Activated B cell treated with CpG ODN at 0.5 μM for 24 hours (primary cell): ENCODE measurements at regions not wholly inside any gene's neighbourhood (a gene's known extent, or its start where the extent isn't known, plus 50 kb on each side); places are given as distances from the start of the nearest gene placed in this dataset.

Experiments used
- ATAC-seq: fragments of 200-7000 bp; cut with Tn5 transposase; one replicate; pipeline ENCODE4 v1.10.0; 2021; ENCODE audit warnings: low read depth, mild to moderate bottlenecking, moderate library complexity
- CTCF ChIA-PET: fragments of 350-600 bp; sonication (Branson Sonifier 250); formaldehyde crosslinking; loops from one replicate; lab custom pipeline; 2021; ENCODE audit warnings: antibody characterized with exemption; lab: Charles Lee
- POLR2A ChIA-PET: fragments of 350-600 bp; sonication (Branson Sonifier 250); formaldehyde crosslinking; loops from one replicate; lab custom pipeline; 2021; ENCODE audit warnings: antibody characterized with exemption; lab: Charles Lee
- DNase-seq: peaks from one replicate; pipeline ENCODE4 v3.0.0; 2022
- H3K27ac Mint-ChIP-seq: one replicate; pipeline ENCODE4 v1.8.0; 2020; ENCODE audit warnings: mixed read lengths
- H3K27me3 Mint-ChIP-seq: one replicate; pipeline ENCODE4 v1.8.0; 2021; ENCODE audit warnings: mixed read lengths
- H3K36me3 Mint-ChIP-seq: one replicate; pipeline ENCODE4 v1.8.0; 2021; ENCODE audit warnings: low read depth, mixed read lengths
- H3K4me1 Mint-ChIP-seq: one replicate; pipeline ENCODE4 v1.8.0; 2021; ENCODE audit warnings: mixed read lengths
- H3K4me3 Mint-ChIP-seq: one replicate; pipeline ENCODE4 v1.8.0; 2020; ENCODE audit warnings: mild to moderate bottlenecking, mixed read lengths
- H3K9me3 Mint-ChIP-seq: one replicate; pipeline ENCODE4 v1.8.0; 2020; ENCODE audit warnings: mixed read lengths
- intact Hi-C: fragments of 100-400 bp; cut with micrococcal nuclease; formaldehyde crosslinking; loops from one replicate; pipeline ENCODE4 v1.15.1; 2024
- TF ChIP-seq, protein P1 (sequence below): fragments of 200-600 bp; IDR thresholded peaks from one replicate; pipeline ENCODE4 v1.8.0; 2022; ENCODE audit warnings: antibody characterized with exemption, mild to moderate bottlenecking

DNA sequence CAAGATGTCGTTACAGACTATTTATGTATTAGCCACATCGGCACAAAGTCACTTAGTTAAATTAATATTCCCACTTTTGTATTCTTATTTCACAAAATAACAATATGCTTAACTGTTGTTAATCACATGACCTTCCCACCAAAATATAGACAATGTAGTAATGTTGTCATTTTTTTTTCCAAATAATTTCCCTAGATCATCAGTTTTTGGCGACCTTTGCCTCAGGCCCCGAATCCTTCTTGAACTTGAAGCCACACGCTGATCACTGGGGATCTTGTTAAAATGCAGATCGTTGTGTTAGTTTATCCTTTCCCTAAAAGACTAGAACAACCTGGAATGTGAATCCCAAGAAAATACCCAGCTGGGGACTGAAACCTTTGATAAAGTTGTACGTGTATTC is 497.6 kb downstream of the SUCLG1 start:
- ATAC-seq (no peak), DNase-seq (no peak)
- TF ChIP-seq, protein P1, sequence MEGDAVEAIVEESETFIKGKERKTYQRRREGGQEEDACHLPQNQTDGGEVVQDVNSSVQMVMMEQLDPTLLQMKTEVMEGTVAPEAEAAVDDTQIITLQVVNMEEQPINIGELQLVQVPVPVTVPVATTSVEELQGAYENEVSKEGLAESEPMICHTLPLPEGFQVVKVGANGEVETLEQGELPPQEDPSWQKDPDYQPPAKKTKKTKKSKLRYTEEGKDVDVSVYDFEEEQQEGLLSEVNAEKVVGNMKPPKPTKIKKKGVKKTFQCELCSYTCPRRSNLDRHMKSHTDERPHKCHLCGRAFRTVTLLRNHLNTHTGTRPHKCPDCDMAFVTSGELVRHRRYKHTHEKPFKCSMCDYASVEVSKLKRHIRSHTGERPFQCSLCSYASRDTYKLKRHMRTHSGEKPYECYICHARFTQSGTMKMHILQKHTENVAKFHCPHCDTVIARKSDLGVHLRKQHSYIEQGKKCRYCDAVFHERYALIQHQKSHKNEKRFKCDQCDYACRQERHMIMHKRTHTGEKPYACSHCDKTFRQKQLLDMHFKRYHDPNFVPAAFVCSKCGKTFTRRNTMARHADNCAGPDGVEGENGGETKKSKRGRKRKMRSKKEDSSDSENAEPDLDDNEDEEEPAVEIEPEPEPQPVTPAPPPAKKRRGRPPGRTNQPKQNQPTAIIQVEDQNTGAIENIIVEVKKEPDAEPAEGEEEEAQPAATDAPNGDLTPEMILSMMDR, result no peak
- H3K4me3 Mint-ChIP-seq, result no peak overlapping the region
- no peaks in the 10 kb centered on the region for H3K4me1 Mint-ChIP-seq
- intact Hi-C loops, result no loop called here
- POLR2A ChIA-PET, result no interaction called here
- no peaks in the 10 kb centered on the region for H3K27me3 Mint-ChIP-seq
- H3K27ac Mint-ChIP-seq, result no peak overlapping the region
- CTCF ChIA-PET, result no interaction called here
- no peaks in the 10 kb centered on the region for H3K36me3 Mint-ChIP-seq
- H3K9me3 Mint-ChIP-seq, result no peaks in the 10 kb centered on the region

DNA sequence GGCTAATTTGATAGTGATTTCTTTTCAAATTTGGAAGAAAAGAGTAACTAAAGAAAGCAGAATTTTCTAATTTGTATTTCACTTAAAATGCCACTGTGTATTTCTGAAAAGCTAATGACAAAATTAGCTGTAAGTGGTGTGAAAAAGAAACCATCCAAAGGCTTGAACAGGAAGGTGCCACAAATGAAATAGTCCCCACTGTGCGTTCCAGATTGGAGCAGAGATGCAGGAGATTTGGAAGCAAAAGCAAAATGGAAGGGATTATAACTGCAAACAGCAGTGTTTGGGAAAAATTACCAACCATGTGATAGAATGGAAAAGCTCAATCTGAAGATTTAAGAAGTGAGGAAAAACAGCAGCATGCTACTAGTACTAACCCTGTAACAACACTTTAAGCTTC is 498.7 kb downstream of the SUCLG1 start:
- no peak for ATAC-seq
- intact Hi-C loops, result no loop called here
- ChIA-PET POLR2A (no interaction called here), CTCF (no interaction called here)
- no peaks in the 10 kb centered on the region for H3K36me3 Mint-ChIP-seq
- H3K4me3 Mint-ChIP-seq, result no peak overlapping the region
- no peaks in the 10 kb centered on the region for H3K27me3 Mint-ChIP-seq
- H3K9me3 Mint-ChIP-seq, result no peaks in the 10 kb centered on the region
- TF ChIP-seq, protein P1, result no peak
- no peaks in the 10 kb centered on the region for H3K4me1 Mint-ChIP-seq
- no peak for DNase-seq
- H3K27ac Mint-ChIP-seq, result no peak overlapping the region

DNA sequence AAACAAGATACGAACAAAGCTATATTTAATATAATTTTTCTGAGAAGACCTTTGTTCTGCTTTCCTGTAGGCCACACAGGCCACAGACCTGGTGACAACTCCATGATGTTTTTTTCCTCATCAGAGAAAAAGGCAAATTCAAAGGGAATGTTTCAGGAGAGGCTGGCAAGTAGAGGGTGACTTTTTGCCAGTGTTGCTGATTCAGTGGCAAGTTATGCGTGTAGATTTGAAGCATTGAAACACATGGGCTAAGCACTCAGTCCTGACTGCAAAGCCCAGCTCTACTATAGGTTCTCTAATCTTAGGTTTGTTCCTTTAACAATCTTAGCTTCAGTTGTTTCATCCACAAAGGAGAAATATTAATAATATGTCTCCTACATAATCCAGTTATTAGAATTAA is 499.8 kb downstream of the SUCLG1 start:
- Mint-ChIP-seq H3K9me3 (no peaks in the 10 kb centered on the region), H3K27ac (no peak overlapping the region), H3K4me1 (no peaks in the 10 kb centered on the region), H3K27me3 (no peaks in the 10 kb centered on the region), H3K4me3 (no peak overlapping the region), H3K36me3 (no peaks in the 10 kb centered on the region)
- intact Hi-C loops, result no loop called here
- ATAC-seq (no peak), DNase-seq (no peak)
- TF ChIP-seq, protein P1, result no peak
- ChIA-PET CTCF (no interaction called here), POLR2A (no interaction called here)

DNA sequence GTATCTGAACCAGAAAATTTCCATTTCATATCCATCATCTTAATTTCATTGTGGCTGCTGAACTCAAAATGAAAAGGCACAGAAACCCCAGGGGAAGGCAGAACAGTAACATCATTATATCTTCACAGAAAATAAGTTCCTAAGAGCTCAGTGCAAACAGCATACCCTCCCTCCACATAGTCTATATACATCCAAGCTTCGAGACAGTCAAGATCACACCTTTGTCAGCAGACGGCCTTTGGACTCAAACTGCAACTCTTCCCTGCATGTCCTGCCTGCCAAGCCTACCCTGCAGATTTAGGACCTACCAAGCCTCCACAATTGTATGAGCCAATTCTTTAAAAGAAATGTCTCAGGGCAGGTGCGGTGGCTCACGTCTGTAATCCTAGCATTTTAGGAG is 502.1 kb downstream of the SUCLG1 start:
- intact Hi-C loops, result no loop called here
- Mint-ChIP-seq H3K36me3 (no peaks in the 10 kb centered on the region), H3K27me3 (no peaks in the 10 kb centered on the region), H3K4me3 (no peak overlapping the region), H3K4me1 (no peaks in the 10 kb centered on the region), H3K9me3 (no peaks in the 10 kb centered on the region), H3K27ac (no peak overlapping the region)
- POLR2A ChIA-PET, result no interaction called here
- CTCF ChIA-PET, result no interaction called here
- DNase-seq (no peak), ATAC-seq (no peak)
- TF ChIP-seq, protein P1, result no peak

DNA sequence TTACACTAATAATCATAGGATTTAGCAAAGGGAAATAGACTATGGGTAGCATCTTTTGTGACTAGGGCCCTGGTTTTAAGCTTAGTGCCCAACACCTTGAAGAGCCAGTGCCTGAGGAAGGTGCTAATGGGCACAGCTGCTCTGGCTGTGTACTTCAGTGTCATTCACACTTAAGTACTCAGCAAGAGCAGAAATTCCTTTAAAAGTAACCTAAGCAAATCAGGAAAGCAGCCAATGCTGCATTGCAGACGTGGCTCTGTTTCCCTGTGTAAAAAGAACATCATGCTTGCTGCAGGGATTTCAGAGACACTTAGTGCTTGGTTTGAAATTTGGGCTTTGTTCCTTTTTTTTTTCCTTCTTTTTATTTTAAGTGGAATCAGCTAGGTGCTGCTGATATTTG is 505.4 kb downstream of the SUCLG1 start:
- H3K9me3 Mint-ChIP-seq, result no peaks in the 10 kb centered on the region
- no peaks in the 10 kb centered on the region for H3K36me3 Mint-ChIP-seq
- no peaks in the 10 kb centered on the region for H3K27me3 Mint-ChIP-seq
- H3K4me1 Mint-ChIP-seq, result no peaks in the 10 kb centered on the region
- ChIA-PET CTCF (no interaction called here), POLR2A (no interaction called here)
- no peak overlapping the region for H3K4me3 Mint-ChIP-seq
- TF ChIP-seq, protein P1, result no peak
- no peak overlapping the region for H3K27ac Mint-ChIP-seq
- intact Hi-C loops, result no loop called here
- ATAC-seq (no peak), DNase-seq (no peak)
